ENCODE measurements at regions not wholly inside any gene's neighbourhood (a gene's known extent, or its start where the extent isn't known, plus 50 kb on each side); places are given as distances from the start of the nearest gene placed in this dataset.

DNA sequence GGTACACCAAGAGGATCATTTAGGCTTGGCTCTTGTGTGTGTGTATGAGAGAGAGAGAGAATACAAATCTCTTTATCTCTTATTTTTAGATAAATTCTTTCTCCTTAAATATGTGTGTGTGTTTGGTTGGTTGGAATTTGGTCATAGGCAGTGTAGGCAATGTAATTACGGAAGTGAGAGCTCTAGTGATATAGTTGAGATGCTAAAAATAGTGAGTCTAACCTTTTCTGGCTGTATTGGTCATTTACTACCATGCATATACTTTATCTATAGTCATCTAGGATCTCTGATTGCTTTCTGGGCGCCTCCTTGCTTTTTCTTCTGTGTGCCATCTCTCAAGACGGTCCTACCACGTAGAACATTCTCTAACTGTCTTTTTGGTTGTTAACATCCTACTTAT lies 250.2 kb downstream of the NUF2 start:
- no peak overlapping the region for H3K4me3 ChIP-seq
- no peaks in the 10 kb centered on the region for H3K27me3 ChIP-seq
- 77 to 91% (median 88%) methylated on average over 4 of the region's 4 CpGs for WGBS, 4 donors
- H3K36me3 ChIP-seq (replicated peaks in 1 of 2): no peaks in the 10 kb centered on the region
- no peaks in the 10 kb centered on the region for H3K4me1 ChIP-seq (replicated peaks in 1 of 2)
- DNase-seq: no peak
- TF ChIP-seq, protein P1, sequence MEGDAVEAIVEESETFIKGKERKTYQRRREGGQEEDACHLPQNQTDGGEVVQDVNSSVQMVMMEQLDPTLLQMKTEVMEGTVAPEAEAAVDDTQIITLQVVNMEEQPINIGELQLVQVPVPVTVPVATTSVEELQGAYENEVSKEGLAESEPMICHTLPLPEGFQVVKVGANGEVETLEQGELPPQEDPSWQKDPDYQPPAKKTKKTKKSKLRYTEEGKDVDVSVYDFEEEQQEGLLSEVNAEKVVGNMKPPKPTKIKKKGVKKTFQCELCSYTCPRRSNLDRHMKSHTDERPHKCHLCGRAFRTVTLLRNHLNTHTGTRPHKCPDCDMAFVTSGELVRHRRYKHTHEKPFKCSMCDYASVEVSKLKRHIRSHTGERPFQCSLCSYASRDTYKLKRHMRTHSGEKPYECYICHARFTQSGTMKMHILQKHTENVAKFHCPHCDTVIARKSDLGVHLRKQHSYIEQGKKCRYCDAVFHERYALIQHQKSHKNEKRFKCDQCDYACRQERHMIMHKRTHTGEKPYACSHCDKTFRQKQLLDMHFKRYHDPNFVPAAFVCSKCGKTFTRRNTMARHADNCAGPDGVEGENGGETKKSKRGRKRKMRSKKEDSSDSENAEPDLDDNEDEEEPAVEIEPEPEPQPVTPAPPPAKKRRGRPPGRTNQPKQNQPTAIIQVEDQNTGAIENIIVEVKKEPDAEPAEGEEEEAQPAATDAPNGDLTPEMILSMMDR (IDR thresholded peaks at IDR 0.05): no peak
- TF ChIP-seq POLR2A (IDR thresholded peaks at IDR 0.05): no peak
- H3K9me3 ChIP-seq (replicated peaks in 1 of 3): no peaks in the 10 kb centered on the region
- intact Hi-C loops (cut with DNase I): no loop called here
- H3K27ac ChIP-seq: no peak overlapping the region

DNA sequence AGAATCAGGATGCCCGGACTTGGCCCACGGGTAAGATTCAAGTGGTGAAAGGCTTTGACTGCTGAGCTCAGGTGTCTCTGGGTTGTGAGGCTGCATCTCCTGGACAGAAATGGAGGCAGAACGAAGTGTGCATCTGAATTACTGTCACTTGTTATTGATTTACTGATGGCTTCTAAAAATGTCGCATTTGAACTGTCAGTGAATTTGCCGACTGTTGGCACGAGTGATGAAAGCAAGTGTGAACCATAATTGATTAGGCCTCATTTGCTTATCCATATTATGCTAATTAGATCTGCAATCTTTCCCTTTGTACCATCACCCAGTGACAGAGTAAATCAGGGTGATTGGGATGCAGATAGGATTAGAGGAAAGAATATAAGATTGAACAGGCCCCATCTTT lies 252.4 kb downstream of the NUF2 start:
- Histone ChIP-seq H3K4me1 (replicated peaks in 1 of 2) (no peaks in the 10 kb centered on the region), H3K27me3 (no peaks in the 10 kb centered on the region), H3K4me3 (no peak overlapping the region), H3K9me3 (replicated peaks in 1 of 3) (no peaks in the 10 kb centered on the region), H3K36me3 (replicated peaks in 1 of 2) (no peaks in the 10 kb centered on the region), H3K27ac (no peak overlapping the region)
- TF ChIP-seq, protein P1 (IDR thresholded peaks at IDR 0.05): no peak
- no peak for TF ChIP-seq POLR2A (IDR thresholded peaks at IDR 0.05)
- DNase-seq: no peak
- WGBS, 4 donors: 90 to 92% (median 91%) methylated on average over 6 of the region's 6 CpGs
- intact Hi-C loops (cut with DNase I): no loop called here

GRCh38 chr1:163580926-163581325 lies 259.2 kb downstream of the NUF2 start:
- intact Hi-C loops (cut with DNase I): no loop called here
- TF ChIP-seq, protein P1 (IDR thresholded peaks at IDR 0.05): no peak
- no peak for TF ChIP-seq POLR2A (IDR thresholded peaks at IDR 0.05)
- H3K4me1 ChIP-seq (replicated peaks in 1 of 2): no peaks in the 10 kb centered on the region
- H3K27me3 ChIP-seq: no peaks in the 10 kb centered on the region
- no peaks in the 10 kb centered on the region for H3K9me3 ChIP-seq (replicated peaks in 1 of 3)
- no peak overlapping the region for H3K4me3 ChIP-seq
- H3K27ac ChIP-seq: no peak overlapping the region
- peak in 1 of 7 donors; percentile 54 for DNase-seq
- no peaks in the 10 kb centered on the region for H3K36me3 ChIP-seq (replicated peaks in 1 of 2)
- 26 to 45% (median 37%) methylated on average over 3 of the region's 3 CpGs for WGBS, 4 donors

- intact Hi-C loops (cut with DNase I): no loop called here
- no peaks in the 10 kb centered on the region for H3K4me1 ChIP-seq (replicated peaks in 1 of 2)
- H3K36me3 ChIP-seq (replicated peaks in 1 of 2): no peaks in the 10 kb centered on the region
- no peaks in the 10 kb centered on the region for H3K27me3 ChIP-seq
- no peaks in the 10 kb centered on the region for H3K9me3 ChIP-seq (replicated peaks in 1 of 3)
- WGBS, 4 donors: 44 to 56% (median 50%) methylated on average over 4 of the region's 4 CpGs
- TF ChIP-seq, protein P1 (IDR thresholded peaks at IDR 0.05): no peak
- no peak for TF ChIP-seq POLR2A (IDR thresholded peaks at IDR 0.05)
- H3K27ac ChIP-seq: no peak overlapping the region
- DNase-seq: no peak
- H3K4me3 ChIP-seq: no peak overlapping the region
Observed at GRCh38 chr1:163583661-163584181, 262.0 kb downstream of the NUF2 start.
